NCI-H226 (cell line): ENCODE measurements at regions not wholly inside any gene's neighbourhood (a gene's known extent, or its start where the extent isn't known, plus 50 kb on each side); places are given as distances from the start of the nearest gene placed in this dataset.

Experiments used
- DNase-seq: peaks from one replicate; pipeline ENCODE4 v3.0.0-alpha.2; 2015

- DNase-seq = no peak
These were observed 349.0 kb downstream of the PCDH7 start for GRCh38 chr4:31069151-31069550.

- no peak for DNase-seq
These were observed 351.6 kb downstream of the PCDH7 start for GRCh38 chr4:31071508-31072486.

- DNase-seq = no peak
These were observed 355.8 kb downstream of the PCDH7 start for GRCh38 chr4:31075969-31076368.

- no peak for DNase-seq
These were observed 358.5 kb downstream of the PCDH7 start for GRCh38 chr4:31078661-31079060.

- no peak for DNase-seq
These were observed 360.7 kb downstream of the PCDH7 start for GRCh38 chr4:31080887-31081286.

GRCh38 chr4:31081366-31081765, 361.2 kb downstream of the PCDH7 start:
- no peak for DNase-seq

GRCh38 chr4:31083456-31083855, 363.3 kb downstream of the PCDH7 start:
- no peak for DNase-seq

GRCh38 chr4:31084806-31085416, 364.7 kb downstream of the PCDH7 start:
- DNase-seq = peak; percentile 30

GRCh38 chr4:31085689-31086088, 365.5 kb downstream of the PCDH7 start:
- DNase-seq = no peak

- DNase-seq = no peak
These were observed 366.7 kb downstream of the PCDH7 start for GRCh38 chr4:31086756-31087330.

GRCh38 chr4:31088600-31089230, 368.5 kb downstream of the PCDH7 start:
- peak; percentile 77 for DNase-seq

- DNase-seq = peak; percentile 88
These were observed 369.6 kb downstream of the PCDH7 start for GRCh38 chr4:31089815-31090214.

- no peak for DNase-seq
These were observed 374.3 kb downstream of the PCDH7 start for GRCh38 chr4:31094474-31094873.

- no peak for DNase-seq
These were observed 377.8 kb downstream of the PCDH7 start for GRCh38 chr4:31097999-31098398.

- no peak for DNase-seq
These were observed 380.4 kb downstream of the PCDH7 start for GRCh38 chr4:31100536-31100935.

GRCh38 chr4:31104043-31104442, 383.9 kb downstream of the PCDH7 start:
- DNase-seq = no peak

- no peak for DNase-seq
These were observed 384.4 kb downstream of the PCDH7 start for GRCh38 chr4:31104577-31104976.

GRCh38 chr4:31106419-31106818, 386.2 kb downstream of the PCDH7 start:
- DNase-seq = peak; percentile 28

- peak; percentile 68 for DNase-seq
These were observed 387.2 kb downstream of the PCDH7 start for GRCh38 chr4:31107362-31107761.

- DNase-seq = no peak
These were observed 388.6 kb downstream of the PCDH7 start for GRCh38 chr4:31108762-31109161.

- no peak for DNase-seq
These were observed 391.6 kb downstream of the PCDH7 start for GRCh38 chr4:31111790-31112189.

GRCh38 chr4:31114816-31115215, 394.6 kb downstream of the PCDH7 start:
- no peak for DNase-seq

GRCh38 chr4:31124008-31124585, 403.9 kb downstream of the PCDH7 start:
- no peak for DNase-seq
